ENCODE measurements at regions not wholly inside any gene's neighbourhood (a gene's known extent, or its start where the extent isn't known, plus 50 kb on each side); places are given as distances from the start of the nearest gene placed in this dataset.

DNA sequence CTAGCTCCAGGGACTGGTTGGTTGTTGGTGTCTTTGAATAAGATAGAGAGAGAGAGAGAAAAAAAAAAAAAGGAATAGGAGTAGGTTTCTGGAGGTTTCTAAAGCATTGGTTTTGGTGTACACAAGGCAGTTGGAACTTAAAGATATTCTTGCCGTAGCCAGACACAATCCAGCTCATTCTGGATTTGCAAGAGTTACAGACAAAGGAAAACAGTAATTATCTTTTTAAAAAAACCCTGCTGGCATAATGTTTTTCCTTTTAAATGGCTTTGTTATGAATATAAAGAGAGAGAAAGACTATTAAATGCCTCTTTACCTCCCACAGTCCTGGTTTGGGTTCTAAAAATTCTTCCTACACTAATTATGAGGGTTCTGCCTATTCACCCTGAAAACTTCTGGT, 120.4 kb upstream of the RAG2 start:
- Histone ChIP-seq H3F3A (ENCODE audit: insufficient read depth, low read length, poor library complexity, severe bottlenecking) (no peaks in the 10 kb centered on the region), H2AFZ (ENCODE audit: low read depth, low read length) (no peak overlapping the region), H3K36me3 (ENCODE audit: insufficient read depth, low read length) (no peaks in the 10 kb centered on the region), H3K27ac (ENCODE audit: low read length) (no peak overlapping the region), H3K27me3 (ENCODE audit: insufficient read depth, low read depth, low read length) (no peaks in the 10 kb centered on the region), H3K9me2 (ENCODE audit: insufficient read depth, low read length) (no peaks in the 10 kb centered on the region), H3K4me2 (ENCODE audit: low read length) (no peak overlapping the region), H4K20me1 (ENCODE audit: insufficient read depth) (no peaks in the 10 kb centered on the region), H3K9ac (ENCODE audit: low read length) (no peak overlapping the region), H3K9me3 (ENCODE audit: low read length) (no peaks in the 10 kb centered on the region), H3K4me3 (ENCODE audit: low read length) (no peak overlapping the region), H3K79me2 (replicated peaks; ENCODE audit: insufficient read depth, low read length) (no peaks in the 10 kb centered on the region)
- TF ChIP-seq EZH2 (IDR thresholded peaks at IDR 0.05; ENCODE audit: borderline replicate concordance, insufficient read depth, low read length, poor library complexity, severe bottlenecking): no peak
- no peak for TF ChIP-seq TAF1 (IDR thresholded peaks at IDR 0.05; ENCODE audit: low read depth)
- no peak for TF ChIP-seq RAD21 (conservative IDR thresholded peaks at IDR 0.05)
- no peak for TF ChIP-seq SMC3 (conservative IDR thresholded peaks at IDR 0.05; ENCODE audit: poor library complexity)
- TF ChIP-seq EP300 (conservative IDR thresholded peaks at IDR 0.05; ENCODE audit: poor library complexity, severe bottlenecking): no peak
- no peak for TF ChIP-seq MXI1 (conservative IDR thresholded peaks at IDR 0.05; ENCODE audit: poor library complexity, severe bottlenecking)

DNA sequence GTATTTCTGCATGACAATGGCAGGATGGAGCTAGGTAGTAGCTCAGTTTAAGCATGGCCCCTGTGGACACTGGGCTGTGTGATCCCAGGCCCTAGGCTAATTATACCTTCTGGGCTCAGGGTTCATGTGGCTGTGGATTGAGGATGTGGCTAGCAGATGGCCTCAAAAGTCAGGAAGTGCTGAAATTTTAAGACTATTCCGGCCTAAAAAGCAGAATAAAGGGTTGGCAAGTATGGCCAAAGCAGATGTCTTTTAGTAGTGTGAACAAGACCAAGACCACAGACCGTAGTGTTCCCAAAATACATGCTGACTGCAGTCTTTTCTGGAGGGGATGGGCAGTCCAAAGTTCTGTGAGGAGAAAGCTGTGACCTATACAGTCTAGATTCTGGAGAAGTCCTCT, 115.7 kb upstream of the RAG2 start:
- no peaks in the 10 kb centered on the region for H4K20me1 ChIP-seq (ENCODE audit: insufficient read depth)
- no peak overlapping the region for H3K27ac ChIP-seq (ENCODE audit: low read length)
- H2AFZ ChIP-seq (ENCODE audit: low read depth, low read length): no peak overlapping the region
- H3K4me2 ChIP-seq (ENCODE audit: low read length): no peak overlapping the region
- H3K9ac ChIP-seq (ENCODE audit: low read length): no peak overlapping the region
- H3K9me2 ChIP-seq (ENCODE audit: insufficient read depth, low read length): no peaks in the 10 kb centered on the region
- H3K27me3 ChIP-seq (ENCODE audit: insufficient read depth, low read depth, low read length): no peaks in the 10 kb centered on the region
- H3F3A ChIP-seq (ENCODE audit: insufficient read depth, low read length, poor library complexity, severe bottlenecking): no peaks in the 10 kb centered on the region
- TF ChIP-seq SMC3 (conservative IDR thresholded peaks at IDR 0.05; ENCODE audit: poor library complexity) (no peak), RAD21 (conservative IDR thresholded peaks at IDR 0.05) (no peak), TAF1 (IDR thresholded peaks at IDR 0.05; ENCODE audit: low read depth) (no peak), EP300 (conservative IDR thresholded peaks at IDR 0.05; ENCODE audit: poor library complexity, severe bottlenecking) (no peak), EZH2 (IDR thresholded peaks at IDR 0.05; ENCODE audit: borderline replicate concordance, insufficient read depth, low read length, poor library complexity, severe bottlenecking) (no peak), MXI1 (conservative IDR thresholded peaks at IDR 0.05; ENCODE audit: poor library complexity, severe bottlenecking) (no peak), POLR2AphosphoS5 (IDR thresholded peaks at IDR 0.05) (no peak)
- TF ChIP-seq, protein P1, sequence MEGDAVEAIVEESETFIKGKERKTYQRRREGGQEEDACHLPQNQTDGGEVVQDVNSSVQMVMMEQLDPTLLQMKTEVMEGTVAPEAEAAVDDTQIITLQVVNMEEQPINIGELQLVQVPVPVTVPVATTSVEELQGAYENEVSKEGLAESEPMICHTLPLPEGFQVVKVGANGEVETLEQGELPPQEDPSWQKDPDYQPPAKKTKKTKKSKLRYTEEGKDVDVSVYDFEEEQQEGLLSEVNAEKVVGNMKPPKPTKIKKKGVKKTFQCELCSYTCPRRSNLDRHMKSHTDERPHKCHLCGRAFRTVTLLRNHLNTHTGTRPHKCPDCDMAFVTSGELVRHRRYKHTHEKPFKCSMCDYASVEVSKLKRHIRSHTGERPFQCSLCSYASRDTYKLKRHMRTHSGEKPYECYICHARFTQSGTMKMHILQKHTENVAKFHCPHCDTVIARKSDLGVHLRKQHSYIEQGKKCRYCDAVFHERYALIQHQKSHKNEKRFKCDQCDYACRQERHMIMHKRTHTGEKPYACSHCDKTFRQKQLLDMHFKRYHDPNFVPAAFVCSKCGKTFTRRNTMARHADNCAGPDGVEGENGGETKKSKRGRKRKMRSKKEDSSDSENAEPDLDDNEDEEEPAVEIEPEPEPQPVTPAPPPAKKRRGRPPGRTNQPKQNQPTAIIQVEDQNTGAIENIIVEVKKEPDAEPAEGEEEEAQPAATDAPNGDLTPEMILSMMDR (IDR thresholded peaks at IDR 0.05; ENCODE audit: poor library complexity, severe bottlenecking): no peak
- TF ChIP-seq, protein P2, sequence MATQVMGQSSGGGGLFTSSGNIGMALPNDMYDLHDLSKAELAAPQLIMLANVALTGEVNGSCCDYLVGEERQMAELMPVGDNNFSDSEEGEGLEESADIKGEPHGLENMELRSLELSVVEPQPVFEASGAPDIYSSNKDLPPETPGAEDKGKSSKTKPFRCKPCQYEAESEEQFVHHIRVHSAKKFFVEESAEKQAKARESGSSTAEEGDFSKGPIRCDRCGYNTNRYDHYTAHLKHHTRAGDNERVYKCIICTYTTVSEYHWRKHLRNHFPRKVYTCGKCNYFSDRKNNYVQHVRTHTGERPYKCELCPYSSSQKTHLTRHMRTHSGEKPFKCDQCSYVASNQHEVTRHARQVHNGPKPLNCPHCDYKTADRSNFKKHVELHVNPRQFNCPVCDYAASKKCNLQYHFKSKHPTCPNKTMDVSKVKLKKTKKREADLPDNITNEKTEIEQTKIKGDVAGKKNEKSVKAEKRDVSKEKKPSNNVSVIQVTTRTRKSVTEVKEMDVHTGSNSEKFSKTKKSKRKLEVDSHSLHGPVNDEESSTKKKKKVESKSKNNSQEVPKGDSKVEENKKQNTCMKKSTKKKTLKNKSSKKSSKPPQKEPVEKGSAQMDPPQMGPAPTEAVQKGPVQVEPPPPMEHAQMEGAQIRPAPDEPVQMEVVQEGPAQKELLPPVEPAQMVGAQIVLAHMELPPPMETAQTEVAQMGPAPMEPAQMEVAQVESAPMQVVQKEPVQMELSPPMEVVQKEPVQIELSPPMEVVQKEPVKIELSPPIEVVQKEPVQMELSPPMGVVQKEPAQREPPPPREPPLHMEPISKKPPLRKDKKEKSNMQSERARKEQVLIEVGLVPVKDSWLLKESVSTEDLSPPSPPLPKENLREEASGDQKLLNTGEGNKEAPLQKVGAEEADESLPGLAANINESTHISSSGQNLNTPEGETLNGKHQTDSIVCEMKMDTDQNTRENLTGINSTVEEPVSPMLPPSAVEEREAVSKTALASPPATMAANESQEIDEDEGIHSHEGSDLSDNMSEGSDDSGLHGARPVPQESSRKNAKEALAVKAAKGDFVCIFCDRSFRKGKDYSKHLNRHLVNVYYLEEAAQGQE (IDR thresholded peaks at IDR 0.05; ENCODE audit: borderline replicate concordance): no peak
- no peaks in the 10 kb centered on the region for H3K9me3 ChIP-seq (ENCODE audit: low read length)
- no peak overlapping the region for H3K4me3 ChIP-seq (ENCODE audit: low read length)
- no peaks in the 10 kb centered on the region for H3K36me3 ChIP-seq (ENCODE audit: insufficient read depth, low read length)
- no peaks in the 10 kb centered on the region for H3K79me2 ChIP-seq (replicated peaks; ENCODE audit: insufficient read depth, low read length)
